LNCAP (cell line): ENCODE measurements at regions not wholly inside any gene's neighbourhood (a gene's known extent, or its start where the extent isn't known, plus 50 kb on each side); places are given as distances from the start of the nearest gene placed in this dataset.

ENCODE experiments used
- TF ChIP-seq, protein P1 (sequence below): fragments of 450-650 bp; IDR thresholded peaks from 2 replicates; pipeline ENCODE4 v1.5.1; 2017; ENCODE audit warnings: mild to moderate bottlenecking

- TF ChIP-seq, protein P1, sequence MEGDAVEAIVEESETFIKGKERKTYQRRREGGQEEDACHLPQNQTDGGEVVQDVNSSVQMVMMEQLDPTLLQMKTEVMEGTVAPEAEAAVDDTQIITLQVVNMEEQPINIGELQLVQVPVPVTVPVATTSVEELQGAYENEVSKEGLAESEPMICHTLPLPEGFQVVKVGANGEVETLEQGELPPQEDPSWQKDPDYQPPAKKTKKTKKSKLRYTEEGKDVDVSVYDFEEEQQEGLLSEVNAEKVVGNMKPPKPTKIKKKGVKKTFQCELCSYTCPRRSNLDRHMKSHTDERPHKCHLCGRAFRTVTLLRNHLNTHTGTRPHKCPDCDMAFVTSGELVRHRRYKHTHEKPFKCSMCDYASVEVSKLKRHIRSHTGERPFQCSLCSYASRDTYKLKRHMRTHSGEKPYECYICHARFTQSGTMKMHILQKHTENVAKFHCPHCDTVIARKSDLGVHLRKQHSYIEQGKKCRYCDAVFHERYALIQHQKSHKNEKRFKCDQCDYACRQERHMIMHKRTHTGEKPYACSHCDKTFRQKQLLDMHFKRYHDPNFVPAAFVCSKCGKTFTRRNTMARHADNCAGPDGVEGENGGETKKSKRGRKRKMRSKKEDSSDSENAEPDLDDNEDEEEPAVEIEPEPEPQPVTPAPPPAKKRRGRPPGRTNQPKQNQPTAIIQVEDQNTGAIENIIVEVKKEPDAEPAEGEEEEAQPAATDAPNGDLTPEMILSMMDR, result no peak
These were observed 300.8 kb upstream of the ATP11B start for GRCh38 chr3:182492536-182492935.

- TF ChIP-seq, protein P1, result no peak
These were observed 293.0 kb upstream of the ATP11B start for GRCh38 chr3:182500289-182500688.

- TF ChIP-seq, protein P1, result no peak
These were observed 291.4 kb upstream of the ATP11B start for GRCh38 chr3:182501856-182502255.

DNA sequence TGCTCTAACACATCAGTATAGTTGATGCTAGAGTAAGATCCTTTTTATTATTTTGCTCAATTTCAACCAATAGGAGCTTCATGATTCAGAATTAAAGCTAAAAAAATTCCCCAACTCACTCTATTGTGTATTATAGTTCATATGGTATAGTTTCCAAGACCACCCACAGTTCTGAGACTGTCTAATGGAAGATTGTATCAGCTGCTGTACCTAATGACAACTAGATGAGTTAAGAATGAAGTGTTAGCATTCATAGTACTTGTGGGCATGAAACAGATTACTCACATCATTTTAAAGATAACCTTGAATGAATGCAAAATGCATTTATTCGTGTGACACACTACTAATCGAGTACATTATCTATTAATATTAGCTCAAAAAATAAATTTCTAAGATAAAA lies 289.9 kb upstream of the ATP11B start:
- TF ChIP-seq, protein P1, result no peak

- TF ChIP-seq, protein P1, result no peak
These were observed 284.2 kb upstream of the ATP11B start for GRCh38 chr3:182508919-182509711.

DNA sequence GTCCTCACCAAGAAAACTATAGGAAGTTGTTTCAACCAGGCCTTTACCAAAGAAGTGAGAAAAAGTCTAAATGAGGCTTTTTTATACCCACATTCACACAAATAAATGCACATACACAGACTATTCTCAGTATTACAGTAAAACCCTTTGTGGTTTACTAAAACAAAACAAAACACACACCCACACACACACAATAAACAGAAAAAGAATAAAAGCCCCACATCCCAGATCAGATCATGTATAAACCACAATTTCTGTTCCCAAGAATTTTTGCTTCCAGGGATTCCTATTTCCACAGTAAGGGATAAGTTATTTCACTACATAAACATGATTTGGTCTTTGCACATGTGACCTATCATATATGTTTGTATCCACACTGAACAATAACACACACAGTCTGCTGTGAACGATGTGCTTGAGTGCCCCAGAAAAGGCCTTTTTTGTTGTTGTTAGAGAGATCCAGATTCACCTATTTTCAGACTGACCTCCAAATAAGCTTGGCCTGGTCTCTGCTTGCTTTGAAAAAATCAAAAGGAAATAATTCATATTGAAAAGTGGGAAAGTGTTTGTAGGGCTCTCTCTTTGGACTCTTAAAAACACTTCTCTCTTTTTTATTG lies 283.4 kb upstream of the ATP11B start:
- TF ChIP-seq, protein P1, result no peak

- TF ChIP-seq, protein P1, result no peak
These were observed 278.9 kb upstream of the ATP11B start for GRCh38 chr3:182514236-182514964.
